HG03045 (cell line): ENCODE measurements at regions not wholly inside any gene's neighbourhood (a gene's known extent, or its start where the extent isn't known, plus 50 kb on each side); places are given as distances from the start of the nearest gene placed in this dataset.

ENCODE experiments used
- ATAC-seq: cut with Tn5 transposase; IDR thresholded peaks from one replicate; pipeline ENCODE4 v1.9.1; 2021; ENCODE audit warnings: mild to moderate bottlenecking, moderate library complexity; ENCODE audit not compliant: unreplicated experiment

DNA sequence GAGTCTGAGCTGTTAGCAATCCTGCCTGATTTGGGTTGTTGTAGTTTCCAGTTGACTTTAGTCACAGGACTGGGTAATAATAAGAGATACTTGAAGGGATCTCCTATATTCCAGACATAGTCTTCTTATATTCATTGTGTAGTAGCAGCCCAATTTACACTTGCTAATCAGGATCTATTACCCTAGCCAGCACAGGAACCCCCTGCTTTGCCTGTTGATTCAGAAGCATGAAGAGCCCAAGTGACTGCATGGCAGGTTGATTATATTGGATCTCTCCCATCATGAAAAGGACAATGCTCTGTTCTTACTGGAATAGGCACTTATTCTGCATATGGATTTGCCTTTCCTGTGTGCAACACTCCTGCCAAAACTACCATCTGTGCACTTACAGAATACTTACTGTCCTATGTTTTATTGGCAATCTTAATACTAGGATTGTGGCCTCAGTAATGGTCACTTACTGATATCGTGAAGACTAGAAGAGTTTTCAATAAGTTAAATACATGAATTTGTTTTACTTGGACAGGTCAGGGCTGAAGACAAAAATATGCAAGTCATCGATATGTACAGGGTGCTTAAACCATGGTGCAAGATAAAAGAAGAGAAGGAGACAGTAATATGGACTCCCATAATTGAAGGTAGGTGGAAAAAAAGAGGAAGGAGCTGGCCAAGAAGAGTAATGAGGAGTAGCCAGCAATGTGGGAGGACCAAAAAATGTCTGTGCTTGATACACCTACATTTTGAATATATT lies 304.1 kb downstream of the MCTP2 start:
- ATAC-seq: no peak

DNA sequence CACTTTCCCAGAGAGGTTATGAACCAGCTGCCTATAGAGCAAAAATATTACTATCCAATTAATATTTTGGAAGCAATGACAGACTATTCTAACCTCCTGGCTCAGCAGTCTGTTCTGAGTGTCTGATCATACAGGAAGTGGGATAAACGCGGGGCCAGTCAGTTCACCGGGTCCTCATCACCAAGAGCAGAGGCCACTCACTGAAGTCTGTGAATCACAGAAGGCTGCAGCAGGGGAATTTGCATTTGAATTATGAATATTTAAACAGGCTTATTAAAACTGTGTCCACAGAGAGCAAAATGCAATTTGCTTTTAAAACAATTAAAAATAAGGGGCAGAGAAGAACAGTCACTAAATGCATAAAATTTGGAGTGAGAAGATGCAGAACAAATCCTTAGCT lies 305.2 kb downstream of the MCTP2 start:
- ATAC-seq: no peak

DNA sequence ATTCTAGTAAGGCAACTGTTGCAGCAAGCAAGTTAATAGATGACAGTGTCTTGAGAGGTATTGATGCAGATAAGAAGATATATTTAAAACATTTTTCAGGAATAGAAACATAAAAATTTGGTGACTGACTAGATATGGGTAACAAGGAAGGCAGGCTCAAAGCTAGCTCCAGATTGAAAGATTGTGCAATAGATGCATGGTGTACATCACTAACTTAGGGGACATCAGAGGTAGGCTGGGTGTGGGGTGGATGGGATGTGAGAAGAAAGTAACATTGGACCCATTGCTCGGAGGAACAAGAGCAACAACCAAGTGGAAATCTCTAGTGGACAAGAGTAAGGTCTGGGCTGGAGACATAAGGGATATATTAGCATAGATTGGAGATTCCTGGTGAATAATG lies 306.9 kb downstream of the MCTP2 start:
- no peak for ATAC-seq

DNA sequence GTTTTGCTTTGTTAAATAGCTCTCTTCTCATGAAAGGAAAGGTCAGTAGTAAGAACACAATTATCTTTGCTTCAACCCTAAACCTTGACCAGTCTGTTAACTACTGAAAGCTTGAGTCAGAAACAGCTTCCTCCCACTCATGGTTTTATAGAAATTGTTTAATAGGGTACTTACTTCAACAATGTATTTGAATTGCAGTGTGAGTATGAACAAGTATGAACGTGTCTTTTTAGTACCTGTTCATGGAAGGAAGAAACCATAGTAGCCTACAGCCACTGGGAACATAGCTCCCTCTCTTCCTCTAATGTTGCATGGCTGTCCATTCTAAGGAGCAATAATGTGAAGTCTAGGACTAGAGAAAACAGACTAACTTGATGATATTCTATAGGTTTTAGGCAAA lies 311.0 kb downstream of the MCTP2 start:
- ATAC-seq: no peak

DNA sequence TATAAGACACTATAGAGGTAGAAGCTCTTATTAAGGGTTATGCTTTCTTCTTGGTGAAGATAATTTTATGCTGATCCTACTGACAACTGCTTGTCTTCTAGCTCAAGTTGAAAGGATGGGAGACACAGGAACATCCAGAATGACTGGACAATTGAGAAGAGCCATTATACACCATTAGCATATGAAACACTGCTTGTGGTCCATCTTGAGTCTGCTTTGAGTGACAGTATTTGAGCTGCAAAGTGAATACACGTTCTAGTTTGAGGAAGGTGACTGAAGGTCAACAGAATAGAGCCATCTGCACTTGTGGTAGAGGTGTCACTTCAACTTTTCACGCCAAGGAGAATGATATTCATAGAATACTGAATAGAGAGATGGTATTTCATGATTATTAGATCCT lies 315.4 kb downstream of the MCTP2 start:
- no peak for ATAC-seq

DNA sequence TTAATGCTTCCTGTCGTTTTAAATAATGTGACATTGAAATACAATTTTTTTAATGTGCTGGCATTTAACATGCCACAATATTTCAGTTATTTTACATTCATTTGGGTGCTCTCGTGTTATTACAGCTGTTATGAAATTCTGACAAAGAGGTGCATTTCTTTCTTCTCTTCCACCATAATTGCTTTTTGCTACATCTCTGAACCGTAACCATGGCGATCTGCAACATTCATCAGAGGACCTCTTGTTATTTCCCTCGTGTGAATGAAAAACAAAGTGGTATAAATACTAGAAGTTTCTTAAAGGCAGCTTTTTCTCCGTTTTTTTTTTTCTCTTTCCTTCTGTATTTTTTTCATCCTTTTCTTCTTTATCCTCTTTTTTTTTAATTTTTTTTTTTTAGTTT lies 316.4 kb downstream of the MCTP2 start:
- ATAC-seq: no peak

DNA sequence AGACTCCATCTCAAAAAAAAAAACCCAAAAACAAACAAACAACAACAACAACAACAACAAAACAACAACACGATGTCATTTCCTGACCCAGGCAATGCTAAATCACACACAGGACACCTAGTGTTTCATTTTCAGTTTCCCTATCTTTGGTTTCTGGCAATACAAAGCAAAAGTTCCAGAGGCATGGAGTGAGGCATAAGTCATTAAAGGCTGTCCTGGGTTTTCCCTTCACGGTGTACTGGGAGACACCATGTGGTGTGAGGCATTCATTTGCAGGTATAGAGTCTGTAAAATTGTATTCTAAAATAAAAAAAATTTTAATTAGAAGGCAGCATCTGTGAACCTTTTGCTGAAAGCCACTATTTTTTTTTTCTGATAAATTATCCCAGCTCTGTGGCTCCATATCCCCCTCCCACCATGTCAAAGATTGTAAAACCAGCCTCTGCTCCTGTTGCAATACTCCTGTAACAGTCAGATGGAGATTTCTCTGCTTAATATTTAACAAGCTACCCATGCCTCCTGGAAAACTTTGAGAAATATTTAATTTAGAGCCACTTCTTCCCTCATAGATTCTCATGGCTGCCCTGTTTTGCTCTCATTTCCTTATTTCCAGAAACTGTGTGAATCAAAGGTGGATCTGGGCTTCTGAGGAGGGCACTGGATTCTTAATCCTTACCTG lies 324.6 kb downstream of the MCTP2 start:
- ATAC-seq: no peak

DNA sequence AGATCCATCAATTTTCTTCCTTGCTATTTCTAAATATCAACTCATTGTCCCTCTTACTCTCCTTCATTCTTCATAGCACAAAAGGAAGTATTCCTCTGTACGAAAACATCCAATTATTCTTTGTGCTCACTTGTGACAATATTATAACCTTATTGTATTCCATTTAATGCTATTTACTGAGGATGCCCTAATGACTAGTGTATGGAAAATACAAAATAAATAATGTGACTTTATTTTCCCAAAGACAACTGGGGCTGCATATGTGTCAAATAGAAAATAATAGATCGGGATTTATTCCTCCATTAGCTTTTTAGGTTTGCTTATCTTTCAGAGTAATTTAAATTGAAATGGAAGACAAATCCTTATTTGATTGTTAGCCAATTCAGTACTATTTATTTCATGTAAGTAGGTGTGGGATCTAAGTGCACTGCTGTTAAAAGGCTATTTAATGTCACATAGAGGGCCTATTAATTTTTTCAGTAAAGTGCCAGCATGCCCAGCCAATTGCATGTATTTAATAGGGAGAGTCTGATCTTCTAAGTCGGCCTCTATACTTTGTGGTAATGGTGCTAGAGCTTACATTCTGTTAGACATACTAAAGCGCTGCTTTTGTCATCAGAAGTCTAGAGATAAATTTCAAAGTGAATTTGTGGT lies 329.8 kb downstream of the MCTP2 start:
- ATAC-seq: no peak

DNA sequence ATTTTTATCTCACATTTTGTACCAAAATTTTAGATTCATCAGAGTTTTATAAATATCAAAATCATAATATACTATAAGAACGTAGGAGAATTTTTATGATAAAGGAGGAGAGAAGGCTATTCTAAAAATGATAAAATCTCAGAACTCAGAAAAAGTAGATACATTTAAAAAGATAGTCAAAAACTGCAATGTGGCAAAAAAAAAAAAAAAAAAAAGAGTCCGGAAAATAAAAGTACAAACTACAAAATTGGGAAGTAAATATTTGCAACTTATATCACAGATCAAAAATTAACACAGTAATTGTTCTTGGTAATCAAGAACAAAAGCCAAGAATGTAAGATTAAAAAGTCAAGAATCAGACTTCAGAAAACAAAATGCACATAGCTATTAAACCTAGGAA lies 332.1 kb downstream of the MCTP2 start:
- ATAC-seq: no peak

DNA sequence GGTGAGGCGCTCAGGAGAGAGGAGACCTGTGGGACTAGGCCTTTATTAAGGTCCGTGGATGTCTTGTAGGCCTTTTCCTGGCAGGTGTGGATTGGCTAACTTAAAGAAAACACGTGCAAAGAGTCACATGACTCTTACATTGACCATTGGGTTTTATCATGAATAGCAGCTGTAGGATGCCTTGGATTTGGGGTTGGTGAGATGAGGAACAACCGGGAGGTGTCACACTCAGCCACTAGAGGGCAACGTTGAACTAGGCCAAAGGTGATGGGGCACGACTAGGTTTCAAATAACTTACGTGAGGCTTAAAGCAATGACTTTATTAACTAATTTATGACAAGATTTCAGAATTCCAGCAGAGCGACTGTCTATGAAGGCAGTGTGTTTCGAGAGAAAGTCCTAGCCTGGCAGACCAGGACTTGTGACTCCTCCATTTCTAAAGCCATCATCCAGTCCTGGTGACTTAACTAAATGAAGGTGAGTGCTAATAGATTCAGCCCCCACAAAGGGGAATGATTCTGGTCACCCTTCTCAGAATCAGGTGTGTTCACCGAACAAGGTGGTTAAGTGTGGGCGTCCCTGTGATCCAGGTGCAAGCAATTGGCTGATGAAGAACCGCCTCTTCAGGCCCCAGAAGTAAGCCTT lies 345.6 kb downstream of the MCTP2 start:
- no peak for ATAC-seq

DNA sequence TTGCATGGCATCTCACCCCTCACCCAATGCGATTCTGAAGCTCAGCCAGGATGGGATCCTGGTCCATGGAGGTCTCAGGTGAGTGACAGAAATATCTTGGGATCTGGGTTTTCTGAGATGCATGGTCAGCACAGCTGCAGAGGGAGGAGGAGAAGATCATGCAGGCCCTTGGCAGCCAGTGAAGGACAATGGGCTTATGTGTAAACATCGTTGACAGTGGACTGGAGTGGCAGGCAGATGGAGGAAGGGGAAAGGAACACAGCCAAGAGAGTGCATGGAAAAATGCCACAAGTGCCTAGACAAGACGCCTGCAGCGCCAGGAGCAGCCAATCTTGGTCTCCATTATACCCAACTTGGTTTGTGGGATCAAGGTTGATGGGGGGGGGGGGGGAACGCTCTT lies 347.9 kb downstream of the MCTP2 start:
- ATAC-seq: no peak

DNA sequence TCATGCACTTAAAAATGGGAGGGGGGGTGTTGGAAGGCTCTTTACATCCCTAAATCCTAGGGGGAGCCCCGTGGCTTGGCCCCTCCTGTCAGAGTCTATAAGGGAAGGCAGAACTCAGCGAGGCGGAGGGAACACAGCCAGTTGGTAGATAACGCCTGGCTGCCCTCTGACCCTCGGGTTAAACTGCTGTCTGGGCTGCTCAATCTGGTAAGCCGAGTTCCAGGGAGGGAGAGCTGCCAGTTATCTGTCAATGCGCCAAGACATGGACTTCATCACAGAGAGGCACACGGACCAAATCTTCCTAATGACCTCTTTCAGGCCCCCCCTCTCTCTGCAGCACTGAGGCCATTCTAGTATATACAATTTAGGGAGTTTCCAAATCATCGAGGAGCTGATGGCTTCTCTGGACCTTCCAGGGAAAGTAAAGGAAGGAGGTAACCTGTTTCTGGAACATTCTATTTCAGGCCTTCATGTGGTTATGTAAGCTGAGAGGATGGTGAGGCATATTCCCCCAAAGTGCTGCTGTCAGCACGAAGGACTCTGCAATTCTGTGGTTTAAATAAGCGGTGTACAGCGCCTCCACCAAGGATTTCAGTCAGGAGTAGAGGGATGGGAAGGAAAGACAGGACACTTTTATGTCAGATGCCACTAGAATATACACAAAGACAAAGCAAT lies 349.0 kb downstream of the MCTP2 start:
- ATAC-seq: no peak

DNA sequence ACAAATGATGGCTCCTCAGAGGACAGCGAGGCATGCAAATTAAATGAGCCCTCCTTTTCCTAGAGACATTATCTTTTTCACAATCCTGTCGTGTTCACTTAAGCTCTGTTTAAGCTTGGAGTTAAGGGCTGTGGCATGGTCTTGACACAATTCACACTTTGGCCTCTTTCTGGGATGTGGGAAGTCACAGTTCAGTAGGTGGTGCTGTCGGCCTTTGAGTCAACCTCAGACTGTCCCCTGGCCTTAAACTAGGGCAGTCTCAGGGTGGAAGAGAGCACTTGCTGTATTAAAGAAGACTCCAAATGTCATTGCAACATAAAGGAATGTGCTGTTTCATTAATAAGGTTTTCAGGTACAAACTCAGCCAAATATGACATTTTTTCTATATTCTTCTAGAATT lies 351.0 kb downstream of the MCTP2 start:
- ATAC-seq: peak; percentile 63

DNA sequence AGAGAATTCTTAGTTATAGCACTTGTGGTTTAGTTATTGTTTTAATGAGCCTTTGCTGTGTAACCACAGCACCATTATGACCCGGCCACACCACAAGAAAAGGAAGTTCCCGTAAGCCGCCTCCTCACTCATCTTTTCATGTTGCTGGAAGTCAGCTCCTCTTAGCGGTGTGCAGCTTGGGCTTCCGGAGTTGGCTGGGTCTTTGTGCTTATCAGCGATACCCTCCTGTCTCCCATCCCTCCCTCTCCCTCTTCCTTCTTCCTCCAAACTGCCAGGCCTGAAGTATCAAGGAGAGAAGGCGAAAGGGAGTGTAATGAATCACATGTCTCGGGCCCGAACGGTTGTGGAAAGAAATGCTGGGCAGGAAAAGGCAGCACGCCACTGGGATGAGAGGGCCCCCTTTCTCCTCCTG lies 353.5 kb downstream of the MCTP2 start:
- peak; percentile 72 for ATAC-seq

DNA sequence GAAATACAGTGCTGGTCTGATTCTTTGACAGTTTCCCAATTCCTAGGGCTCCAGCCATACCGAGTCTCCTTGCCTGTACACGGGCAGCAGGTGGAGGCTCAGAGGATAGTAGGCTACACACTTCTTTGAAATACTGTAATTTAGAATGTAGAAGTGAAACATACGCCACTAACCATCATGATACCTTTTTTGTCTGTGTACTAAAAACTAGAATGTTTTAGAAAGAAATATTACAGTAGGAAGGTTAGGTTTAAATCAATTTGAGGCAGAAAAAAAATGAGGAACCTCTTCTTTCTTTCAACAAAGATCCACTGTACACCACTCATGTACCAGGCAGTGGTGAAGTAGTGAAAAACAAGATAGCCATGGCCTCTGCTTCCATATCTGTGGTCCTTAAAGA lies 354.7 kb downstream of the MCTP2 start:
- peak; percentile 61 for ATAC-seq

DNA sequence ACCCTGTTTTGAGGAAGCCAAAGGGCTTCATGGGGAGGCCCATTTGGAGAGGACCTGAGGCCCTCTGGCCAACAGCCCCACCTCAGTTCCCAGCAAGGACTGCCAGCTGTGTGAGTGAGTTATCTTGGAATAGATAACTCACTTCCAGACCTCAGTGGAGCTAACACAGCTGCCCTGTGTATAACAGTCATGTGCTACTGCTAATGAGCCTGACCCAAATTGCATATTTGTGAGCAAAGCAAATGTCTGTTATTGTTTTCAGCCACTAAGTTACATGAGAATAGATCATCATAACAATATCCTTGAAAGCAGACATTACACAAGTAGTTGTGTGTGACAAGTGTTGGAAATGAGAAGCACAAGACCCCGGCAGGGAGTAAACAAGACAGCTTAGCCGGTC lies 355.8 kb downstream of the MCTP2 start:
- no peak for ATAC-seq

DNA sequence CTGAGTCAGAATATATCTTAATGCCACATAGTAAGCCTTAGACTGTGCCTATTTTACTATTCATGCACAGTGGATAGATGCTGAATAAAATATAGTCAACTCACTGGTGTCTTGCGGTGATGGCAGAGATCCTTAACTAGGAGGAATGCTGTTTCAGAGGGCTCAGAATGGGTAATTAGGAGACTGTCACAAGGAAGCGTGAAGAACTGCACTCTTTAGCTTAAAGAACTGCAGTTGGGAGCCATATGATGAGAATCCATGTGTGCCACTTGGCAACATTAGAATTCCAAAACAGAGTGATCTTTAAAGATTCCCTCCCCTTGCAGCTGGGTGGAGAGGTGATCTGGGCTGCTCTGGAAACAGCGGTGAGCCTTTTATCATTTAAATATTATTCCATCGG lies 357.6 kb downstream of the MCTP2 start:
- no peak for ATAC-seq

DNA sequence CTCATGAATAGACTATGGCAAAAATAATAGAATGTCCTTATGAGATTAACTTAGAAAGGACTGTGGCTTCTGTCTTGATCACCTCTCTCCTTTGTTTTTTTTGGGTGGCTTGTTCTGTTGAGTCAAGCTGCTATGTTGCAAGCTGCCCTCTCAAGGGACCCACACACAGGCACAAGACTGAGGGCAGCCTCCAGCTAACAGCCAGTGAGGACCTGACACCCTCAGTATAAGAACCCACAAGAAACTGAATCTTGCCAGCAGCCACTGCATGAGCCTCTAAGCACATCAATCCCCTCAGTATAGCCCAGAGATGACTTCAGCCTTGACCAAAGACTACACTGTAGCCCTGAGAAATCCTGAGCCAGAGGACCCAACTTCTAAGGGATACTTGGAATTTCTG lies 361.1 kb downstream of the MCTP2 start:
- ATAC-seq: no peak

DNA sequence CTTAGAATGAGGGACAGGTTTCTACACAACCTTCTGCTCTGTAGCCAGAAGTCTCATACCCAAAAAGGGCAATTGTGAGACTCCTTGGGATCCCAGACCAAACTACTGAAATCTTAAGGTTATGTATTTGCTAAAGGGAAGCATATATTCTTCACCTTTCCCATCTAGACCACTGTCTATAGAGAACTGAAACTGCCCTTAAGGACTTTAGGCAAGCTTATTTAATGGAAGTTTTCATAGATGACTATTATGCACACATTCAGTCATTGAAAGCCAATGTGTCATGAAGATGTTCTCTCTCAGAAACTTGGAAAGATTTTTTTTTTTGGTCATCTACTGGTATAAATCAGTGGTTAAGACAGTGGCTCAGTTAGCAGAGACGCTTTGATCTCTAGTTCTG lies 365.3 kb downstream of the MCTP2 start:
- no peak for ATAC-seq

DNA sequence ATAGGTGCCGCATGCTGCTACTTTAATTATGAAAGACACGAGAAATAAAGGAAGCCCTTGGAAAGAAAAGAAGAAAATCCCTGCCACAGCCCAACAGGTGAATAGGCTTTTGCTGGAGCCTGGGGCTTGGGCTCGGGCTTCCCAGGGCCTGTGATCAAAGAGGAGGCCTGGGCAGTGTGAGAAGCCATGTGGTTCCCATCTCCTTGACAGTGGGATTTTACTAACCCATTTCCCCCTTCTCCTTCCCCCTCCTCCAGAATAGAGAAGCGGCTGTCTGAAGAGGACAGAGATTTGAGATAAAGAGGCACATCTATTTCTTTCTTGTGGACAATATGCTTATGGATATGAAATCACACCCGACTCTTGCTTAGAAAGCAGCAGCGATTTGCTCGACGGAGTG lies 369.1 kb downstream of the MCTP2 start:
- no peak for ATAC-seq

DNA sequence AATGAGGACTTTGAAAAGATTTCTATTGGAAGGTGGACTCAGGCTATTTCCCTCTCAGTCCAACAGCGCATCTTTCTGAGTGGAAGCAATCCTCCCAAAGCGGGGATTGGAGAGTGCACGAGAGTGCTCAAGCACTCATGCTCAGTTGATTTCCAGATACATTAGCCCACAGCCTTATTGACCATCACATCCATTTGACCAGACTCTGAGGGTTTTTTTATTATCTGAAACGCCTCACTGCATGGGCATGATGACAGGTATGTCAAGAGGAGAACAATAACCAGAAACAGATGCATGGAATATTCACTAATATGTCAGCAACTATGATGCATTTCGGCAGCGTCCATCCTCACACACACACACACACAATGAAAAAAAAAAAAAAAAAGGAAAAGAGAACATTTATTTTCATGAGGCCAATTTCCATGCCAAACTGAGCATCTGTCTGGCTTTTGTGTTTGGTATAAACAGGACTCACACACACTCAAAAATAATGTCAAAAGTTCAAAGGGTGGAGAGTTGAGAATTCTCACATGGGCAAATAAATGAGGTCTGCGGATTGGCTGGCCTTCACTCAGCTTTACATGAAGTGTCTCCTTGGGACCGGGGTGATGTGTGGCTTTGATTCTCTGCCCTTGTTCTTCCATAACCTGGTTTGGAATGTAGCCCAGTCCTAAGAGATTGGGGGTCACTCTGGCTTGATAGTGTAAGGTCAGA lies 371.6 kb downstream of the MCTP2 start:
- ATAC-seq: no peak
